ENCODE measurements at regions not wholly inside any gene's neighbourhood (a gene's known extent, or its start where the extent isn't known, plus 50 kb on each side); places are given as distances from the start of the nearest gene placed in this dataset.

GRCh38 chr11:127136438-127136837 is 135.9 kb upstream of the KIRREL3 start:
- TF ChIP-seq CTCF (IDR thresholded peaks at IDR 0.05; ENCODE audit: poor library complexity, severe bottlenecking), result no peak
- no peak for TF ChIP-seq EZH2 (IDR thresholded peaks at IDR 0.05; ENCODE audit: borderline replicate concordance, insufficient read depth, low read length, poor library complexity, severe bottlenecking)
- no peak for TF ChIP-seq RAD21 (conservative IDR thresholded peaks at IDR 0.05)
- TF ChIP-seq POLR2AphosphoS5 (IDR thresholded peaks at IDR 0.05), result no peak
- TF ChIP-seq SMC3 (conservative IDR thresholded peaks at IDR 0.05; ENCODE audit: poor library complexity), result no peak
- no peak for TF ChIP-seq TAF1 (IDR thresholded peaks at IDR 0.05; ENCODE audit: low read depth)
